GM19397 (cell line): ENCODE measurements at regions not wholly inside any gene's neighbourhood (a gene's known extent, or its start where the extent isn't known, plus 50 kb on each side); places are given as distances from the start of the nearest gene placed in this dataset.

ENCODE experiments used
- ATAC-seq: cut with Tn5 transposase; IDR thresholded peaks from one replicate; pipeline ENCODE4 v1.9.1; 2021; ENCODE audit warnings: mild to moderate bottlenecking, moderate library complexity; ENCODE audit not compliant: unreplicated experiment

DNA sequence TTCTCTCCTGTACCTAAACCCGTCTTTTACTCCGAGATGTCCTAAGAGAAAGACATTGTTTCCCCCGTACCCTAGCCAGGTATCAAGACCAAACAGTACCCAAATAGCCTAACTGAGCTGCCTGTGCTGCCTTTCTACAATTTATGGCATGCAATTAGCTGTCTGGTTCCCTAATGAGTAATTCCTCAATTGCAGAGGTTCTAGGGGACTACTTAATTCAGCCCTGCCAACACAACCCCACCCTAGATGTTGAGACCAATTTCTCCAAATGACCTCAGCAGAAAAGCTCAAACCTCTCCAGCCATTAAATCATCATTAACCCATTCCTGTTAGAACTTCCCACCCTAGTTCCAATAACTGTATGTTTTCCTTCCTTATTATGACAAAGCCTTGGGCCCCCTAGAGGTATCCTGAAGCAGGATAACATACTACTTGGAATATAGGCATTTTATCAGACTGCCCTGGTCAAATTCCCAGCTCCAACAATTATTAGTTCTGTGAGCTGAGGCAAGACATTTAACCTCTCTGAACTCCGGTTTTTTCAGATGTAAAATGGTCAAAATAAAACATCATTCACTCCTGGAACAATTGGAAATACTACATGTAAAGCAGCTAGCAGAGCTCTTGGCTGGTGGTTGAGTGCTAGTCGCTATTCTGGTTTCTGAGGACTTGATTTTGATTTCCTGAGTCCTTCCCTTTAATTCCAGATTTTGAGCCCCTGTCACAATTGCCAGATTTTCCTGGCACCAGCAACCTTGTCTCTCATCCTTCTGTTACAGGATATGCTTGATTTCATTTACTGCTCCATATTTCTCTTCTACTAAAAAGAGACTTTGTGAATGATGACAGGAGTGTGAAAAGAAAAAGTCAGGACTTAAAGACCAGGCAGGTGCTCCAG, 244.6 kb upstream of the TENM3 start:
- ATAC-seq: no peak

DNA sequence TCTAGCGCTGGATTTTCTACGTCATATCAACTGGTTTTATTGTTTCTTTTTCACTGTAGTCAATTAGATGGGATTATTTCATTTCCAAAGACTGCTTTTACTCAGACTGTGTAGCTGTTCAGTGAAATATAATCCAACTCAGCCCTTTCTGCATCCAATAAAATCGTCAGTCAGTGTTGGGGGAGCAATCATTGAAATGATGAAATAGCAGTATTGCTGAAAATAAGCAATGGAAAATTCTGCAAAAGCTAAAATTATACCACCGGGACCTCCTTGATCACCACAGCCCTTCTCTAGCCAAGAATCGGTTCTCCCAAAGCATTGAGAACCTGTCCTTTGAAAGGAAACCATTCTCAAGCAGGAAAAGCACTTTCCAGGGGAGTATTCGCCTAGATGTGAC, 243.1 kb upstream of the TENM3 start:
- no peak for ATAC-seq

DNA sequence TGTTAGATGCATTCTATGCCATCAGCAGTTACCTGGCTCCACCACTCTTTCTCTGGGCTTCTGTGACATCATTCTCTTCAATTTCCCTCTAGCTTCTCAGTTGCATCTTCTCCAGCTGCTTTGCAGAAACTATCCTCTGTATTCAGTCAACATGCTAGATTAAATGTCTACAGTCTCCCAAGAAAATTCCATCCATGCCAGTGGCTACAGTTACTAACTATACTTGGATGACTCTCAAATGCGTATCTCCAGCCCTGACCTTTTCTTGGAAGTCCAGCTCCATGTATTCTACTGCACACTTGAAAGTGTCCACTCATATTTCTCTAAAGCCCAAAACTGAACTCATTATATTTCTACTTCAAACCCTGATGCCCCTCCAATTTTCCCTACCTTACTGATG, 232.3 kb upstream of the TENM3 start:
- ATAC-seq: no peak

DNA sequence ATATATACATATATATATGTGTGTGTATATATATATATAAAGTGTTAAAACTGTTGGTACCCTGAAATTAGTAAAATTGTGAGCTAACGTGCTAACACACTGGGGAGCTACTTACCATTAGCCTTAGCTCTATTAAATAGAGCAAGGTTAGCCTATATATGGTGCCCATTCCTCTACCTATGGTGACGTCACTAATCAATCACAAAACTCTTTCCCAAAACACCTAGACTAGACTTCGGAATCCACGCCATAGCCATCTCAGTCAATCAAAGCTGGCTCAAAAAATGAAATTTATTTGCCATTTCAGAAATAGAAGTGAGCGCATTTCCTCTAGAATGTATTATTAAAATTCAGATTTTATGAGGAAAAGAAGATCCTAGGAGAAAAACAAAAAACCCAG, 229.0 kb upstream of the TENM3 start:
- no peak for ATAC-seq

DNA sequence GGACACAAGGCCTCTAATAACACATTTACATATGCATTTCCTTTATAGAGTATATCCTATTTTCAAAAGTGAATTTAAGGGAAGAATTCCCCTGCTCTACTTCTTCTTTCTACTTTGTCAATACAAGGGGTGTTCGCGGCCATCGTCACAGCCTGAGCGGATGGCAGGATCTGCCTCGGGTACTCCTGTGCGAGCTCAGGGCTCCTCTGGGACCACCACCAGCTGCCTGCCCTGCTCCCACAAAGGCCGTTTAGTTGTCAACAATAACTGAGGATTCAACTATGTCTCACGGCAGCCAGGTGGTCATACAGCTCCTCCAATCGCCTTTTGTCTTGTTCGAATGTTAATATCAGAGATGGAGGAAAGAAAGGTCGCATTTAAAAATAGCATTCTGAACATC, 228.2 kb upstream of the TENM3 start:
- no peak for ATAC-seq

DNA sequence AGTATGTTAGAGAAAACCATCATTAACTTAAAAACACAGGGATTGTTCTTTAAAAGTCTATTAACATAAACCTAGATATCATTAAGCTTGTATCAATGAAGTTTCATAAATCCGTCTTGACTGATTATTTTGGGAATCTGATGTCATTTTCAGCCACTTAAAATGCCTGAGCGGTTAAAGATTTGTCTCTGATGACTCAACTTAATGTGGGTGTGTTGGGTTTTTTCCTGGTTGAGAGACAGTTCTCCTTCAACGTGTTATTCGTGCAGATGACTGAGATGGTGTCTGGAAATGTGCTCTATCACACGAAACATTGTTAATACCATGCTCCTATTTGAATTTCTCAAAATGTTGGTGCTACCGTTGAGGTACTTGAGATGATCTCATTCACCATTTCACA, 227.3 kb upstream of the TENM3 start:
- no peak for ATAC-seq

DNA sequence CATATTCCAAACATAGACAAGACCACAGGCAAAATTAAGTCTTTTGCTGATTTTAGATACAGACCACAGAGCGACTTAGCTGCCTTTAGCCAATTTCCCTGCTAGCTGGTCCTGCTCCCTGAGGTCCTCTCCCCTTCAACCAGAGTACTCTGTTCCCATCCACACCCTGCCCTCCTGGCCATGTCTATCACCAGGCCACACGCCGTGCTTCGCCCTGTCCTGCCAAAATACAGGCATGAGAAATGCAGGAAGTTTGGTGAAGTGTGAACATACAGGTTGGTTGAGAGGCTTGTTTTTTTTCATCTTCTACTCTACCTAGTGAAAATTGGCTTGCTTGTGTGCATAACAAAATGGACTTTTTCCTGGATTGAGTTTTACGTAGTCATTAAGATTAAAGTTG, 226.2 kb upstream of the TENM3 start:
- ATAC-seq: no peak

DNA sequence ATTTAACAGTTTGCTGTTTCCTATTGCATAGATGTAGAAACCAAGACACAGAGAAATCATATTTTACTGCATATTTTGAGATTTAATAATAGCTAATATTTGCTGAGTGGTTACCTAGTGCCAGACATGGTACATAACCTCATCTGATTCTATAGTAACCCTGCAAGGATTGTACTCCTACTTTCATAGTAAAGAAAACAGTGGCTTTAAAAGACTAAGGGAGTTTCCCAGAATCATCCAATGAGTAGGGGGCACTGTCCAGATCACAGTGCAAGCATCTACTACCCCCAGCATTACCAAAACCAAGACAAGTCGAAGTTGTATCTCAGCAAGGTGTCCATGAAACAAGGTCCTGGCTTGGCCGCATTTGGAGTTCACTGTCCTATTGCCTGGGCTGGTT, 224.5 kb upstream of the TENM3 start:
- ATAC-seq: peak; percentile 57

DNA sequence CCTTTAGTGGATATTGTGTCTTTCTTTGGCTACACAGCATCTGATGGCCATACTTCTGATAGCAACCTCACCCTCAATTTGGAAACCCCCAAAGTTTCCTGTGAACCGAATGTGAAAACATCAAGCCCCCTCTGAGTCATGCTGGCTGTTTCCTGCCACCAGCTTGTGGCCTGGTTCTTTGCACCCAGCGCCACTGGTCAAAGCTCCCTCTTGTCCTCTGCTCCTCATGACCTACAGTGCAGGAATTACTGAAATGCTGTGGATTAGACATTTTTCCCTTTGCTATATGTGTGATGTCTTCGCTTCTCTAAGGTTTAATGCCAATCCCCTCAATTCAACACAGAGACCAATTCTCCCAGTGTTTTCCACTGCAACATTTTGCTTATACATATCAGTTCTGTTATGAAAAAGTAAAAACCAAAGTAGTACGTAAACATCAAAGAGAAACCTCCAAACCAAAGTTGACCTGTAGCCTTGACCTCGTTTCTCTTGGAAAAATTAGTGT, 224.0 kb upstream of the TENM3 start:
- peak; percentile 93 for ATAC-seq

DNA sequence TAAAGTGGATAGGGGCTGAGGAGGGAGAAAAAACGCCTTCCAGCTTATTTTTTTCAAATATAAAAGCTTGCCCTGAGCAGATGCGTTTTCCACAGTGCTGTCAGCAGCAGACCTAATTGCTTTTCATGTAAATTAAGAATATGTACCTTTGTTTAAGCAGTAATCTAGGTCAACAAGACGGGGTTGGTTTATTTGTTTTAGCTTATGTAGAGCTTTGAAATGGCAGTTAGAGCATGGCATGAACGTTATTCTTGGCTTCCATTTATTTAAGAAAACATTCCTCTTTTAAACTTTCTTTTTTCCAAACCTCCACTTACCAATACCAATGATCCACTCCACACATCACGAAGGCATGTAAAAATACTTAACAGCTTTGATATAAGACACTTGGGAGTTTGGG, 220.3 kb upstream of the TENM3 start:
- no peak for ATAC-seq

DNA sequence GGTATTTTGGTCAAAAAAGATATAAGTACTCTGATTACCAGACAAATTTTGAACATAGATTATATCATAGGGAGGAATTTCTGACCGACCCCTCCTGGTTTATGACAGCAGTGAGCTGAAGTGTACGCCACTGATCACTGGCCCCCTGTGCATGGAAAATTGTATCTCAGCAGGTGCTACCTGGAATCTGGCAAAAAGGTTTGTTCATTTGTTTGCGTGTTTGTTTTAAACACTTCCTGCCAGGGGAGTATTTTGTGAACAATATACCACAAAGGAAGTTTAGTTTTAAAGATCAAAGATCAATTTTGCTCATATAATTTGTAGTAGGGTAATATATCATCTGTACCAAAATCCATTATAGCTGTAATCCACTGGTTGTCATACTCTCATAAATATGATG, 219.7 kb upstream of the TENM3 start:
- no peak for ATAC-seq

DNA sequence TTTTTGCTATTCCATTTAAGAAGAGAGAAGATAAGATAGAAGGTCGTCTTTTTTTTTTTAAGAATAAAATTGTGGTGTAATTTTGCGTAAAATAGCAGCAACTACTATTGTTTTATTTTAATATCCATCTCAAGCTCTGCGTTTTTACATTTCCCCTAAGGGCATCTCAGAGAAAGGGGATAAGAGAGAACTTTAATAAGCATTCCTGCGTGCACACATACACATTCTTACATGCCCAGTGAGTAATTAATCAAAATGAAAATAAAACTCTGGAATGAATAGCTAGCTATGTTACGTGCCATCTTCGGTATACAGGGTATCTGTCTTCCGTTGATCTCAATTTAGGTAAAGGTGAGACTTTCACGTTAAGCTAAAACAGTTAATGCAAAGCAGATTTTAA, 200.3 kb upstream of the TENM3 start:
- no peak for ATAC-seq

DNA sequence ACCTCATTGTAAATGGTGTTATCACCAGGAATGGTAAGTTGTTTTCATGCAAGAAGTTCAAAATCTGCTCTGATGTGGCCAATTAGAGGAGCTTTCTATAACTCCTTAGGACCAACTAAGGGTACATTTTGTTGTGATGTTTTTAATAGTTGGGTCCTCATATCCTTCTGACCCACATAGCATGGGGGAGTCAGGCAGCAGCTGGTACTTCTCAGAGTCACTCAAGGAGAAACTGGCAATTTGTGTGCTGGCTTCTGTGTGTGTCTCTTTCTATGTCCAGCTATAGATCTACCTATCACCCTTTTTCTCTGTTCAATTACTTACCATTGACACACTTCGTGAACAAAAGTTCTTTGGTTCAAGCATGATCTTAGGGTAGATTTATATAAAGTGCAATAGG, 194.3 kb upstream of the TENM3 start:
- ATAC-seq: no peak

DNA sequence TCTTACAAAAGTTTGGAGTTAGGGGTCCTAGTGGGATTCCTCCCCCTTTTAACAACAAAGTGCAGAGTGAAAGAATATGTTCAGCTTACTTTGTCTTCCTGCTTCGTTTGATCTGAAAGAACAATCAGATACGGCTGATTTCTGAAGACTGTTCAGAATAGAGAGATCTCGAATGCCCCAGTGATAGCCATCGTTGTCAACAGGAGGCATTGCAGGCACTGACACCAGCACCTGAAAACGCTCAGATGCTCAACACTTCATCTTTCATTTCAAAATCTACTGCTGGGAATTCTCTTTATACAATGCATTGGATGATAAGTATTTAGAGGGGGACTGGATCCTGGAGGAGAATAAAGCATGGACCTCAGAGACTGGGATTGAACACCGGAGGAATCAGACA, 186.3 kb upstream of the TENM3 start:
- ATAC-seq: no peak

DNA sequence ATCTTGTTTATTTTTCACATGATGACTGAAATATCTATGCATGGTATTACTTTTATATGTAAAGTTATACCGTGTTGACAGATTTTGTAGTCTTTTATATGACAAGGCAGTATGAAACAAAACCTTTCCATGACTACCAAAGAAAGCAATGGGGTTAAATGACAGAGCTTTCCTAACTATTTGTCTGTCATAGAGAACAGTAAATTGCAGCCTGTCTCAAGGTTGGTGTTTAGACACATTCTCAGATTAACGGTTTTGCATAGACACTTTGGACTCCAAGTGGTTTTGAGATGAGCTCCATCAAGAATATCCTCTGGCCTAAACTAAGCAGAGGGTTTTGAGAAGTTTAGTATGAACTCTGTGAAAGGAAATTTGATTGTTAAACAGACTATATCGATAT, 180.7 kb upstream of the TENM3 start:
- no peak for ATAC-seq

DNA sequence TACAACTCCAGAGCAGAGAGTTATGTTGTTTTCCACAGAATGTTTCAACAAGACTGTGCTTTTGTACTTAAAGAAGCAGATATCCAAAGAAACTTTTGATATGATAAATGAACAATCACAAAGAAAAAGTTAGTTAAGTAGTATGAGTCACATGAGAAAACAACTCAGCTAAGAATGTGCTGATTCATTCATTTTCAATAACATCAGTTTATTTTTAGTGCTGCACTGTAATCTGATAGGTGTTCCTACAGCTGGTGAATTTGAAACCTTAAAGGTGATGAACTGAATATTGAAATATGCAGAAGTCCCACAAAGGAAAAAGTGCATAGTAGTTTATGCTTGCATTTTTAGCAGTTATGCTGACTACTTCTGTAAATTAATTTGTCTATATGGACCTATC, 180.3 kb upstream of the TENM3 start:
- ATAC-seq: no peak

DNA sequence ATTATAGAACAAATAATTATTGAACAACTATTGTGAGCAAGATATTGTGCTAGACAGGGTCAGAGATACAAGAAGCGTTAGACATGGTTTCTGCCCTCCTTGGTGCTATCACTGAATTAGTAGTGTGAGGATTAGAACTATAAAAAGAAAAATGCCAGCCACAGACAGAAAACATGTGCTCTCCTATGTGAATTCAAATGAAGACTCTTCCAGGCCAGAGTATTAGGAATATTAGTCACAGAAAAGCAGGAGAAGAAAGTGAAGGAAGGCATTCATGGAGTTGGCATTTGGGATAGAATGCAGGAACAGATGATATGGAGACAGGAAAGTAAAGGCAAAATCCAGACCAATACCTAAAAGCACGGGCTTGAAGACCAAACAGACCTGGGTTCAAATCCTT, 179.6 kb upstream of the TENM3 start:
- no peak for ATAC-seq

DNA sequence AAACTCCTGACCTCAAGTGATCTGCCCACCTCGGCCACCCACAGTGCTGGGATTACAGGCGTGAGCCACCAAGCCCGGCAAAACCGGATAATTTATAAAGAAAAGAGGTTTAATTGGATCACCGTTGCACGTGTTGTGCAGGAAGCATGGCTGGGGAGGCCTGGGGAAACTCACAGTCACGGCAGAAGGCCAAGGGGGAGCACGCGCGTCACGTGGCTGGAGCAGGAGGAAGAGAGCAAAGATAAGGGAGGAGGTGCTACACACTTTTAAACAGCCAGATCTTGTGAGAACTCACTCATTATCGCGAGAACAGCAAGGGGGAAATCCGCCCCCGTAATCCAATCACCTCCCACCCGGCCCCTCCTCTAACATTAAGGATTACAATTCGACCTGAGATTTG, 177.9 kb upstream of the TENM3 start:
- no peak for ATAC-seq

DNA sequence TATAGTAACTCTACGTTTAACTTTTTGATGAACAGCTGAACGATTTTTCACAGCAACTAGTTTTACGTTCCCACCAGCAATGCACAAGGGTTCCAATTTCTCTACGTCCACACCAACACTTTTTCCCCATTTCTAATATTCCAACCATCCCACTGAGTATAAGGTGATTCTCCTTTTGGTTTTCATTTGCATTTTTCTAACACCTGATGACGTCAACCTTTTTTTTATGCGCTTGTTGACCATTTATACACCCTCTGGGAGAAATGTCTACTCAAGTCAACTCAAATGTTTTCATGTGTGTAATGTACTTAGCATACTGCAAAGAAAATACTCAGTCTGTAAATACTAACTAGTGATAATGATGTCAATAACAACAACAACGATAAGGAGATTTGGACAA, 177.2 kb upstream of the TENM3 start:
- no peak for ATAC-seq

DNA sequence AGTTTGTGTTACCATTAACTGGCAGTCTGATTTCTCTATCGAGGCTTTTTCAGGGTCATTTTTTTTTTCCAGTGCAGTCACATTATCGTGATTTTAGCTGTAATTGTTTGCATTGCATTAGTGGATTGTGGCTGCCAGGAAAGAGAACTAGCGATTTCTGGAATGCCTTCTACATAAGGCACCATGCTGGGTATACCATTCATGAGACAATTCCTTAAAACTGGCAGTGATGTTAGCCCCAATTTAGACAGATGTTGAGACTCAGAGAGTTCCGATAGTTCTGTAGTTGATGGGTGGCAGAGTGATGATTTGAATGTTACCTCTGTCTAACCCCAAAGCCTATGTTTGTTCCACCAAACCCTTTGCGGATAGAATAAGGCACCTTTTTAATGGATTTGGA, 175.4 kb upstream of the TENM3 start:
- no peak for ATAC-seq

DNA sequence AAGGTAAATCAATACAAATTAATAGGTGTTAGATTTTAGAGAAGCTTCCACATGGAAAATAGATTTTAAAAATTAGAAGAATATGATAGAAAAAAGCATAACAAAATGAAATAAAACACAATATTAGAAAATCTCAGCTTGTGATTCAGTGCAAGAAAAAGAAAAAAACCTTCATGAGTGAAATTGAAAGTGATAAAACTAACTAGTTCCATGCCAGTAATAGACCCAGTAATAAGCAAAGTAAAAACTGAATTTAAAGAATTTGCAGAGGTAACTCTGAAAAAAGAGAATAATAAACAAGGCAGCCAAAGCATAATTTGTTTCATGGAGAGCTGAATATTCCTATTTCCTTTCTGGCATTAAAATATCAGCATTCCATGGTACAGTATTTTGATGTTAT, 174.3 kb upstream of the TENM3 start:
- no peak for ATAC-seq

DNA sequence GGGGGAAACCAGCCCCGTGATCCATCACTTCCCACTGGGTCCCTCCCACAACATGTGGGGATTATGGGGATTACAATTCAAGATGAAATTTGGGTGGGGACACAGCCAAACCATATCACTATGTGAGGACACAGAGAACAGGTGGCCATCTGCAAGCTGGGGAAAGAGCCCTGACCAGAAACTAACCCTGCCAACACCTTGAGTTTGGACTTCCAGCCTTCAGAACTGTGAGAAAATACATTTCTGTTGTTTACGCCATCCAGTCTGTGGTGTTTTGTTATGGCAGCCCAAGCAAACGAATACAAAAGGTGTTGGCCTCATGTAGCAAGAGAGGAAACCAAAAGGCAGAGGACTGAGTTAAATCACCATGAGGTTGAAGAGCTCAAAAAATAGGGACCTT, 169.9 kb upstream of the TENM3 start:
- ATAC-seq: no peak

DNA sequence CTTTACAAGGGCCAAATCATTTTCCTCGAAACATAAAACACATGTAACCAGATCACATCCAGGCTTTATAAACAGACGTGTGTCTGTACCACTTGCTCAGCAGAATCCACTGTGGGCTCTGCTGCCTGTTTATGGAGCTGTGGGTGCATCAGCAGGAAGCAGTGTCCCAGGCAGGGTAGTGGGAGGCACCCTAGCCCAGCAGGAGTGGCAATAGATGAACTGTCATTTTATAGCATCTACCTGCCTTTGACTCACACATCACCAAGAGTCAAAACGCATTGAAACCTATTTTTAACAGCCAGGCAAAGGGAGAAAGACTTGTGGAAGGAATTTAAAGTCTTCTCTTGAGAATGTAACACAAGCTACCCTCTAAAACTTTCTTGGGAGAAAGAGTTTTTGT, 169.1 kb upstream of the TENM3 start:
- no peak for ATAC-seq
